CD4-positive, alpha-beta T cell treated with Interleukin-10 for 1 hour (primary cell): ENCODE measurements at regions not wholly inside any gene's neighbourhood (a gene's known extent, or its start where the extent isn't known, plus 50 kb on each side); places are given as distances from the start of the nearest gene placed in this dataset.
"Not testable (repeated sequence)": the region's sequence is repeated elsewhere in the genome, so short reads cannot be mapped to it uniquely, and the experiment has no call there.

Source experiments
- DNase-seq: peaks from one replicate; pipeline ENCODE4 v3.0.0-alpha.2; 2020

GRCh38 chr11:42786981-42787380 lies 524.8 kb upstream of the API5 start:
- DNase-seq: no peak

GRCh38 chr11:42795483-42795882 lies 516.3 kb upstream of the API5 start:
- DNase-seq: not testable (repeated sequence)

- no peak for DNase-seq
Measured at GRCh38 chr11:42800041-42800440, 511.8 kb upstream of the API5 start.

- no peak for DNase-seq
Measured at GRCh38 chr11:42802201-42802899, 509.4 kb upstream of the API5 start.

GRCh38 chr11:42806191-42806590 lies 505.6 kb upstream of the API5 start:
- DNase-seq: no peak

GRCh38 chr11:42812361-42812760 lies 499.4 kb upstream of the API5 start:
- DNase-seq: no peak

- no peak for DNase-seq
Measured at GRCh38 chr11:42812960-42813359, 498.8 kb upstream of the API5 start.

- DNase-seq: no peak
Measured at GRCh38 chr11:42816471-42816870, 495.3 kb upstream of the API5 start.

GRCh38 chr11:42819126-42819525 lies 492.7 kb upstream of the API5 start:
- DNase-seq: no peak

GRCh38 chr11:42822188-42822587 lies 489.6 kb upstream of the API5 start:
- DNase-seq: not testable (repeated sequence)

GRCh38 chr11:42823546-42823945 lies 488.2 kb upstream of the API5 start:
- DNase-seq: no peak

- DNase-seq: no peak
Measured at GRCh38 chr11:42824067-42824466, 487.7 kb upstream of the API5 start.

- no peak for DNase-seq
Measured at GRCh38 chr11:42825598-42825997, 486.2 kb upstream of the API5 start.

- DNase-seq: no peak
Measured at GRCh38 chr11:42827845-42828244, 484.0 kb upstream of the API5 start.

- no peak for DNase-seq
Measured at GRCh38 chr11:42837994-42838393, 473.8 kb upstream of the API5 start.

- DNase-seq: no peak
Measured at GRCh38 chr11:42840176-42840829, 471.5 kb upstream of the API5 start.

- no peak for DNase-seq
Measured at GRCh38 chr11:42840860-42841259, 470.9 kb upstream of the API5 start.

- DNase-seq: no peak
Measured at GRCh38 chr11:42841556-42841955, 470.2 kb upstream of the API5 start.

- DNase-seq: no peak
Measured at GRCh38 chr11:42849362-42849761, 462.4 kb upstream of the API5 start.

- DNase-seq: no peak
Measured at GRCh38 chr11:42857344-42857743, 454.5 kb upstream of the API5 start.

- no peak for DNase-seq
Measured at GRCh38 chr11:42870480-42870879, 441.3 kb upstream of the API5 start.

GRCh38 chr11:42873800-42874405 lies 437.9 kb upstream of the API5 start:
- not testable (repeated sequence) for DNase-seq

GRCh38 chr11:42881335-42881734 lies 430.5 kb upstream of the API5 start:
- DNase-seq: not testable (repeated sequence)

- no peak for DNase-seq
Measured at GRCh38 chr11:42890773-42891172, 421.0 kb upstream of the API5 start.
